ENCODE measurements at regions not wholly inside any gene's neighbourhood (a gene's known extent, or its start where the extent isn't known, plus 50 kb on each side); places are given as distances from the start of the nearest gene placed in this dataset.
"Not testable (repeated sequence)": the region's sequence is repeated elsewhere in the genome, so short reads cannot be mapped to it uniquely, and the experiment has no call there.

- no peak for FAIRE-seq
These were observed 59.7 kb downstream of the NAA11 start for GRCh38 chr4:79266136-79266535.

- FAIRE-seq, result no peak
These were observed 66.6 kb downstream of the NAA11 start for GRCh38 chr4:79259242-79259641.

GRCh38 chr4:79258614-79259176 is 67.2 kb downstream of the NAA11 start:
- FAIRE-seq, result no peak

- no peak for FAIRE-seq
These were observed 67.8 kb downstream of the NAA11 start for GRCh38 chr4:79257953-79258613.

- no peak for FAIRE-seq
These were observed 70.1 kb downstream of the NAA11 start for GRCh38 chr4:79255793-79256192.

GRCh38 chr4:79253924-79254323 is 71.9 kb downstream of the NAA11 start:
- no peak for FAIRE-seq

GRCh38 chr4:79253168-79253567 is 72.7 kb downstream of the NAA11 start:
- no peak for FAIRE-seq

- no peak for FAIRE-seq
These were observed 75.0 kb downstream of the NAA11 start for GRCh38 chr4:79250887-79251286.

GRCh38 chr4:79249881-79250503 is 75.9 kb downstream of the NAA11 start:
- no peak for FAIRE-seq

- FAIRE-seq, result no peak
These were observed 77.3 kb downstream of the NAA11 start for GRCh38 chr4:79248610-79249009.

GRCh38 chr4:79247695-79248394 is 78.0 kb downstream of the NAA11 start:
- no peak for FAIRE-seq

- FAIRE-seq, result not testable (repeated sequence)
These were observed 80.5 kb downstream of the NAA11 start for GRCh38 chr4:79245200-79245940.

- no peak for FAIRE-seq
These were observed 84.0 kb downstream of the NAA11 start for GRCh38 chr4:79241846-79242245.

GRCh38 chr4:79237851-79238250 is 88.0 kb downstream of the NAA11 start:
- no peak for FAIRE-seq

- no peak for FAIRE-seq
These were observed 89.1 kb downstream of the NAA11 start for GRCh38 chr4:79236785-79237184.

GRCh38 chr4:79235095-79235494 is 90.8 kb downstream of the NAA11 start:
- FAIRE-seq, result no peak

GRCh38 chr4:79233820-79234219 is 92.0 kb downstream of the NAA11 start:
- no peak for FAIRE-seq

GRCh38 chr4:79232540-79232939 is 93.3 kb downstream of the NAA11 start:
- FAIRE-seq, result no peak

- FAIRE-seq, result no peak
These were observed 98.0 kb downstream of the NAA11 start for GRCh38 chr4:79227860-79228259.

GRCh38 chr4:79225360-79225759 is 100.5 kb downstream of the NAA11 start:
- FAIRE-seq, result no peak

GRCh38 chr4:79224777-79225104 is 101.1 kb downstream of the NAA11 start:
- FAIRE-seq, result no peak

GRCh38 chr4:79223993-79224776 is 101.7 kb downstream of the NAA11 start:
- FAIRE-seq, result no peak

- FAIRE-seq, result no peak
These were observed 108.8 kb downstream of the NAA11 start for GRCh38 chr4:79217025-79217424.

All from G401.6 (cell line).